ENCODE measurements at regions not wholly inside any gene's neighbourhood (a gene's known extent, or its start where the extent isn't known, plus 50 kb on each side); places are given as distances from the start of the nearest gene placed in this dataset.
"Not testable (repeated sequence)": the region's sequence is repeated elsewhere in the genome, so short reads cannot be mapped to it uniquely, and the experiment has no call there.

GRCh38 chr6:74891349-74891831 is 314.5 kb downstream of the COL12A1 start:
- intact Hi-C loops (cut with micrococcal nuclease), result no loop called here

DNA sequence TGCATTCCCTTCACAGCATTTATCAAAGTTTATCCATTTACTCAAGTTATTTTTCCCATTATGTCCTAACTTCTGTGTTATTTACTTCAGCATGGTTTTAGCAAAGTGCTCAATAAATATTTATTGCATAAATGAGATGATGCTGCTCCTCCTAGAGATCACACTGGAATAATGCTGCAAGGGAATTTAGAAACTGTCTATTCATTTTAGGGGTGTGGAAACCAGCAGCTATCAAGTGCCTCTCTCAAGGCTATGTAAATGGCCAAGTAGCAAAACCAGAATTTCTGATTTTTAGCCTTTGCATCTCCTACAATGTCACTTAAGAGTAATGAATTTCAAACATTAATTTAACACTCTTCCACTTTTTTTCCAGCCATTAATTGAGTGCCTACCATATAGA is 316.2 kb downstream of the COL12A1 start:
- intact Hi-C loops (cut with micrococcal nuclease), result no loop called here

DNA sequence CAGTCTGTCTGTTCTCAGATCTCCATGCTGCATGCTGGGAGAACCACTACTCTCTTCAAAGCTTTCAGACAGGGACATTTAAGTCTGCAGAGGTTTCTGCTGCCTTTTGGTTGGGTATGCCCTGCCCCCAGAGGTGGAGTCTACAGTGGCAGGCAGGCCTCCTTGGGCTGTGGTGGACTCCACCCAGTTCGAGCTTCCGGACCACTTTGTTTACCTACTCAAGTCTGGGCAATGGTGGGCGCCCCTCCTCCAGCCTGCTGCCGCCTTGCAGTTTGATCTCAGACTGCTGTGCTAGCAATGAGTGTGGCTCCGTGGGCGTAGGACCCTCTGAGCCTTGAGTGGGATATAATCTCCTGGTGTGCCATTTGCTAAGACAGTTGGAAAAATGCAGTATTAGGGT is 317.1 kb downstream of the COL12A1 start:
- intact Hi-C loops (cut with micrococcal nuclease), result not testable (repeated sequence)

GRCh38 chr6:74879976-74880375 is 325.9 kb downstream of the COL12A1 start:
- intact Hi-C loops (cut with micrococcal nuclease), result no loop called here

- intact Hi-C loops (cut with micrococcal nuclease), result no loop called here
Measured at GRCh38 chr6:74879234-74879633, 326.6 kb downstream of the COL12A1 start.

DNA sequence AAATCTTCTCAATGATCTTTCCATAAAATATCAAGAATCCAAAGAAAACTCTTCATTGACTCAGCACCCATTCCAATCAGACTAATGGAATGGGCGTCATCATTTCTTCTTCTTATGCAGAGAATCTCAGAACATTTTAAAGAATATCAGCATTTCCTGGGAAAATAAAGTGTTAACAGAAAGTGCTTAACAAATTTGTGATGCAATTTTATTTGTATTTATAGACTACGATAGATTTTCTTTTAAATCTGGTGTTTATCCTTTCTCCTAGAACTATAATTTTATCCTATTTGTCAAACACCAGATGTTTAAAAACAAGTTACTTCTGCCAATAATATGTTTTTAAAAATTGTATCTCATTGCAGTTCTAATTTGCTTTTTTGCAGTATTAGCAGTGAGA is 330.7 kb downstream of the COL12A1 start:
- intact Hi-C loops (cut with micrococcal nuclease), result no loop called here

DNA sequence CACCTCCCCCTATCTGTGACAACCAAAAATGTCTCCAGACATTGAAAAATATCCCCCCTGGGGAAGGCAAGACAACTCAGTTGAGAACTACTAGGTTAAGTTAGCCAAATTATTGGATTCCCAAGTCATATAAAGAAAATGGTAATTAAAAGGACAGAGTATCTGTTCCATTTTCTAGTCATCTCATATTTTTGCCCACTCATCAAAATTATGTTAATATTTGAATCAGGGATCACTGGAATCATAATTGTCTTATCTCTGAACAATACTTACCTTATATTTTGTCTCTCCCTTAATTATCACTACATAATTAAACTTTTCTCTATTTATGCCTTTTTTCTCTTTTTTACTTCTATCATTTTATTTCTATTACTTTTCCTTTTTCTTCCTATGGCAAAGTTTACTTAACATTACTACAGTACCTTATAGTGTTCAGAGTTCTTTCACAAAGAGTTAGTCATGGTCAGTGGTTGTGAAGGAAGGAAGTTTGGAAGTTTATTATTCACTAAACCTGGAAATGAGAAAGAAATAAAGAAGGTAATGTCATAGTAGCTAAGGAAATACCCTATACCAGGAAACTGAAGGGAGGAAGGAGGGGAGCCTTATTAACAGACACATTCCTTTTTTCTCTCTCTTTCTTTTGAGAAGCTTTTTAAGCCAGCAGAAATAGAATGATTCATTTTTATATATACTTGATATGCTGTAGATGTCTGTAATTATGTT is 332.9 kb downstream of the COL12A1 start:
- intact Hi-C loops (cut with micrococcal nuclease), result no loop called here

GRCh38 chr6:74871757-74872156 is 334.1 kb downstream of the COL12A1 start:
- intact Hi-C loops (cut with micrococcal nuclease), result no loop called here

DNA sequence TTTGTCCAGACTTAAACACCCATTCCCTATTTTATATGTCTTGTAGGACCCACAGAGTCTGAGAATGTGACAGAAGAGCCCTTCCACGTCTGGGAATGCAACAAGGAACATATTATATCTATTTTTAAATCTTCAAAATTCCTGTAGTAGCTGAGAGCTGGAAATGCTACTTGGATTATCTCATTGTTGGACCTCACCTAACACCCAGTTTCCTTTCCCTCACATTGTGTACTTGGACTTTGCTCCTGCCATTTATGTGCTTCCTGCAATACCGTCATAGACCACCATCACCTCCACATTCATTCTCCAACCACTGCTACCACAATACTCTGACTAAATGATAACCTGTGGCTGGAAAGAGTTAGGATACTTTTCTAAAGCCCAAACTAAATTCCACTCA is 335.4 kb downstream of the COL12A1 start:
- intact Hi-C loops (cut with micrococcal nuclease), result no loop called here

DNA sequence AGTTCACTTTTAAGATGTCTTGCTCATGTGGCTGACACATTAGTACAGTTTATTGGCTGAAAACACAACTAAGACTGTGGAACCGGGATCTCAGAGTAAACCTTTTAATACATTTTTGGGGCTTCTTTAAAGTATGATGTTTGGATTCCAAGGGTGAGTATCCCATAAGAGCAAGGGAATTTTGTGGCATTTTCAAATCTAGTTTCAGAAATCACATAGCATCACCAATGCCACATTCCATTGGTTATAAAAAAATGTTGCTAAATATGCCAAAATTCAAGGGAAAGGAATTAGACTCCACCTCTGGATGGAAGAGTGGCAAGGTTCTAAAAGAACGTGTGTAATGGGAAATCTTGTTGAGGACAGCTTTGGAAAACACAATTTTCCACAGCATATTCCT is 338.6 kb downstream of the COL12A1 start:
- intact Hi-C loops (cut with micrococcal nuclease), result no loop called here

DNA sequence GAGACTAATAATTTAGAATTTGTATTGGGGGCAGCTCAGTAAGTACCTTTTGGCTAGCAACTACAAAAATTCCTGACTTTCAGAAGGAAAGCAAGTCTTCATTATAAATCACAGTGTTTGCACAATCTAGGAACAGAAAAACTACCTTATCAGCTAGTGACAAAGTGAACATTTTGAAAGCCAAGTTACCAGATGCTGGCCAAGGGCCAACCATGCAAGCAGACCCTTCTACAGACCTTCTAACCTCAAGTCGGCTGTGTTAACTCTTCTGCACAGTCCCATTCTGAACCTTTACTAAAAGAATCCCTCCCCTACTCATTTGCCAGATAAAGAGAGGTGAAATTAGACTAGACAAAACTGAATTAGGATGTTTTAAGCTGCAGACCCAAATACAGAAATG is 341.9 kb downstream of the COL12A1 start:
- intact Hi-C loops (cut with micrococcal nuclease), result no loop called here

DNA sequence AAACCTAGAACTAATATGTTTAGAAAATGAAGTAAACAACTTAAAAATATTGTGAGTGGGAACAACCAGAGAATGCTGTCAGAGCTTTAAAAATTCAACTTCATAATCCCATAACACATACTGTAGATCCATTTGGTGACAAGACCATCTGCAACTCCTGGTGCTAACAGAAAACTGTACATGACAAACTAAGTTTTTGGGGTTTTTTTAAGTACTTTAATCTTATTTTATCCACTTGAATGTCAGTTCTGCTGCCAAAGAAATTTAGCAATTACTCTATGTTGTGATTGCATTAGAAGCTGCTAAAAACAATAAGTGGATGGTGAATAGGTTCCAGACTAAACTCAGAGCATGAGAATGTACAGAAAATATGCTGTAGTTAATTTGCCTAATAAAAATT is 345.4 kb downstream of the COL12A1 start:
- intact Hi-C loops (cut with micrococcal nuclease), result no loop called here

DNA sequence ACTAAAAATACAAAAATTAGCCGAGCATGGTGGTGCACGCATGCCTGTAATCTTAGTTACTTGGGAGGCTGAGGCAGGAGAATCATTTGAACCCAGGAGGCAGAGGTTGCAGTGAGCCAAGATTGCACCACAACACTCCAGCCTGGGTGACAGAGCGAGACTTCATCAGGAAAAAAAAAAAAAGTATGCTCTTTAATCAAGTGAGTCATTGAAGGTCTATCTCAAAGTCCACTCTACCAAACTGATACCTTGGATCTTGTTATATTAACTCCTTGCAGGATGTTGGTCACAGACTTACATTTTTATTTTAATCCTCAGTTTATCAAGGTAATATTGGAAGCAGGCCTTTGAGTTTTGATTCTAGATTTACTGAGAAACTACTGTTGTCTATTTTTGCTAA is 348.7 kb downstream of the COL12A1 start:
- intact Hi-C loops (cut with micrococcal nuclease), result no loop called here

GRCh38 chr6:74853991-74854390 is 351.9 kb downstream of the COL12A1 start:
- intact Hi-C loops (cut with micrococcal nuclease), result no loop called here

DNA sequence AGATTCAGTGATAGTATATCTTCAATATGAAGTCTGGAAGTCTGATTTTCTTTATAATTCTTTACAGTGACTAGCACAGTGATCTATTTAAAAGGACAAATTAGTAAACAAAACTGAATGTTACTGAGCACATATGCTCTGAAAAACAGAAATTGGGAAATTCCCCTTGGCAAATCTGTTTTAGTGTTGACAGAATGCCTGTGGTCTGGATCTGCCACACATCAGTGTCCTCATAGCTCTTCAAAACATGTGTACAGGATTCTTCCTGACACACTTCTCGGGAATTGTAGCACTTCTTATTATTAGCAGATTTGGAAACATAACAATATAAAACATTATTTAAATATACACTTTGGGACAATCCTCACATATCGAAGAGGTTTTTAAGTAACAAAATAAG is 354.3 kb downstream of the COL12A1 start:
- intact Hi-C loops (cut with micrococcal nuclease), result no loop called here

DNA sequence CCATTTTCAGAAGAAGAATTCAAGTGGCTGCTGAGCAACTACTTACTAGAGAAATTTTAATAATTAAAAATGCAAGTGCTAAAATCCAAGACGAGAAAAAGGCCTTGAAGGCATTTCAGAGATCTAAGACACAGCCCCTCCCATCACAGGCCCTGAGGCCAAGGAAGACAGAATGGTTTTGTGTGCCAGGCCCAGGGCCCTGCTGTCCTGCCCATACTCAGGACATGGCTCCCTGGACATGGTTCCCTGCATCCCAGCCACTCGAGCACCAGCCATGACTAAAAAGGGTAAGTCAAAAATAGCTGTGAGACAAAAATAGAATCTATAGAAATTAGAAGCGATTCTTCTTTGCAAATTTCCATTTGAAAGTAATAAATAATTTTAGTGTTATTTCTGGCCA is 364.9 kb downstream of the COL12A1 start:
- intact Hi-C loops (cut with micrococcal nuclease), result no loop called here

DNA sequence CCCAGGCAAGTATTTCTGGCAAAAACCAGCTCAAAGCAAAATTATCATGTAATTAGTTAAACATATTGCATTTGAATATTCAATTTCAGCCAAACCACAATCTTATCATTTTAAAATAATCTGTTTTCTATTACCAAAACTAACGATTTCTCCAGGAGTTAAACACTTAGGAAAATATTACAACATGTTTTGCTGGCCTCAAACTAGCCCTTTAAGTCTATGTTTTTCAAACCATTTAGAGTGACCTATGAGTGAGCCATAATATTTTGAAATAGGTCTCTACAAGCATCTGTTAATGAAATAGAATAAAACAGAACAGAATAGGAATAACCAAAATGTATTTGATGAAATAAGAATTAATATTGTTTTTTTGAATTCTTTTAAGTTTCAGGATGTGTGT is 370.9 kb downstream of the COL12A1 start:
- intact Hi-C loops (cut with micrococcal nuclease), result no loop called here

GRCh38 chr6:74826263-74826662 is 379.6 kb downstream of the COL12A1 start:
- intact Hi-C loops (cut with micrococcal nuclease), result no loop called here

DNA sequence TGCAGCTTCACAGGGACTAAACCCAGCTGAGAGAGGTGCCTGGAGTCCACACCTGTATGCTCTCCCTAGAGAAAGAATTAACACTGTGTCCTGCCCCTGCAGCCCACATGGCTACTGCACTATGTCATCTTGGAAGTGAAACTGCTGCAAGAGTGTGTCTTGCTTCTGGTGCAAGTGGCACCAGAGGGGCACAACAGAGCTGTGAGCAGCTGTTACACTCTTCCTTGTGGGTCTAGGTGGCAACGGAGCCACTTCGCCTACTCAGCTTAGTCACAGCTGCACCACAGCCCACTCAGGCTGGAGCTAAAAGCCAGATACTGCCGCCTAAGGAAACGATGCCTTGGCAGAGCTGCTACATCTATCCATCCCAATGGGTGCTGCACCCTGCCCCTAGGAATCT is 391.4 kb downstream of the COL12A1 start:
- intact Hi-C loops (cut with micrococcal nuclease), result no loop called here

DNA sequence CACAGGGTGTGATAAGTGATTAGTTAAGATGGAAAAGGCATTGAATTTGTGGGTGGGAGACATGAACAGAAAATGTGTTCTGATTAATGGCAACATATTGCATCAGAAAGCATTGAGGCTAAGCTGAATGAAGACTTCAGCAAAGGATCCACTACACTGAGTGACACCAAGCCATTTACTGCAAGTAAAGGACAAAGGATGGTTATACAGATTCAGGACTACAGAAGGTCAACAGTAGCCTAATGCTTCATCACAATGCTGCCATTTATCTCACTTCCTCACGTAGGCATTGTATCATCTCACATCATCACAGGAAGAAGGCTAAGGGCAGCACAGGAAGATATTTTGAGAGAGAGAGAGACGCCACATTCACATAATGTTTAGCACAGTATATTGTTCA is 398.2 kb downstream of the COL12A1 start:
- intact Hi-C loops (cut with micrococcal nuclease), result no loop called here

- intact Hi-C loops (cut with micrococcal nuclease), result no loop called here
Measured at GRCh38 chr6:74805916-74806696, 399.7 kb downstream of the COL12A1 start.

DNA sequence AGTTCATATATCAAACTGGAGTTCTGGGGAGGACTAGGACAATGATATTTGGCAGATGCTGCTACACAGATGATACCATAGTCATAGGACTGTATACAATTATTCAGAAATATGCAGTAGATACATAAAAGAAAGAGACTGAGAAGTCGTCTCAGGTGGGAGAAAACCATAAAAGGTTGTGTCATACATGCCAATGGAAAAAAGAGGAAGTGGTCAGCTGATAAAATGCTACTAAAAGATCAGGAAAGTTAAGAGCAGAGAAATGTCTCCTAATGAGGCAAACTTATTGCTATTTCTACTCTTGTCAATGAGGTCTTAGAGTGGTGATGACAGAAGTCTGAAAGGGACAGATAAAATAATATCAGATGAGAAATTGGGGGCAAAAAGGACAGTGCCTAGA is 407.6 kb downstream of the COL12A1 start:
- intact Hi-C loops (cut with micrococcal nuclease), result no loop called here

DNA sequence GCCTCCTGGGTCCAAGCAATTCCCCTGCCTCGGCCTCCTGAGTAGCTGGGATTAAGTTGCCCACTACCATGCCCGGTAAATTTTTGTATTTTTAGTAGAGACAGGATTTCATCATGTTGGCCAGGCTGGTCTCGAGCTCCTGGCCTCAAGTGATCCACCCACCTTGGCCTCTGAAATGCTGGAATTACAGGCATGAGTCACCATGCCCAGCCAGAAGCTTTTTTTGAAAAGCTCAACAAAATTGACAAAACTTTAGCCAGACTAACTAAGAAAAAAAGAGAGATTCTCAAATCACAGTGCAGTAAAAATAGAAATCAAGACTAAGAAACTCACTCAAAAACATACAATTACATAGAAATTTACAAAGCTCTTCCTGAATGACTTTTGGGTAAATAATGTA is 420.6 kb downstream of the COL12A1 start:
- intact Hi-C loops (cut with micrococcal nuclease), result no loop called here
